ENCODE measurements at regions not wholly inside any gene's neighbourhood (a gene's known extent, or its start where the extent isn't known, plus 50 kb on each side); places are given as distances from the start of the nearest gene placed in this dataset.

GRCh38 chr4:33551244-33551643, 2693.1 kb downstream of the ARAP2 start:
- Histone ChIP-seq H3K4me2 (ENCODE audit: low read length) (no peak overlapping the region), H3K4me1 (ENCODE audit: insufficient read depth, low read length, poor library complexity, severe bottlenecking) (no peaks in the 10 kb centered on the region), H3K79me2 (ENCODE audit: insufficient read depth, low read depth, low read length) (no peaks in the 10 kb centered on the region), H3K27ac (ENCODE audit: low read depth, low read length, poor library complexity, severe bottlenecking) (no peak overlapping the region), H3K36me3 (ENCODE audit: insufficient read depth, low read length) (no peaks in the 10 kb centered on the region), H2AFZ (ENCODE audit: low read length) (no peak overlapping the region), H4K20me1 (ENCODE audit: insufficient read depth, low read length) (no peaks in the 10 kb centered on the region), H3K4me3 (ENCODE audit: low read depth, low read length, poor library complexity, severe bottlenecking) (no peak overlapping the region), H3K9me3 (ENCODE audit: low read length) (no peaks in the 10 kb centered on the region), H3K9me2 (ENCODE audit: insufficient read depth, low read length) (no peaks in the 10 kb centered on the region)
- no peak for DNase-seq (ENCODE audit: low spot score)
- BruUV-seq (replicated peaks) = no TSS peak
- TF ChIP-seq CTCF (conservative IDR thresholded peaks at IDR 0.05; ENCODE audit: low read length) (no peak), EZH2phosphoT487 (IDR thresholded peaks at IDR 0.05; ENCODE audit: borderline replicate concordance, low read depth, low read length) (no peak)
- intact Hi-C loops (cut with micrococcal nuclease; ENCODE audit: unreplicated experiment) = no loop called here
- ChIA-PET CTCF (ENCODE audit: unreplicated experiment) (no interaction called here), POLR2A (no interaction called here)

GRCh38 chr4:33561259-33561658, 2683.1 kb downstream of the ARAP2 start:
- no peaks in the 10 kb centered on the region for H3K4me1 ChIP-seq (ENCODE audit: insufficient read depth, low read length, poor library complexity, severe bottlenecking)
- no peaks in the 10 kb centered on the region for H3K9me3 ChIP-seq (ENCODE audit: low read length)
- no peak overlapping the region for H2AFZ ChIP-seq (ENCODE audit: low read length)
- no peak overlapping the region for H3K4me3 ChIP-seq (ENCODE audit: low read depth, low read length, poor library complexity, severe bottlenecking)
- ChIA-PET CTCF (ENCODE audit: unreplicated experiment) (no interaction called here), POLR2A (interaction anchor here (0.5 to 0.7 kb wide), 2 partner anchors 65 to 1650 kb away, joined by 3 read pairs; no protein-coding TSS in a partner anchor)
- no peaks in the 10 kb centered on the region for H4K20me1 ChIP-seq (ENCODE audit: insufficient read depth, low read length)
- H3K9me2 ChIP-seq (ENCODE audit: insufficient read depth, low read length) = no peaks in the 10 kb centered on the region
- no peak overlapping the region for H3K27ac ChIP-seq (ENCODE audit: low read depth, low read length, poor library complexity, severe bottlenecking)
- no peaks in the 10 kb centered on the region for H3K79me2 ChIP-seq (ENCODE audit: insufficient read depth, low read depth, low read length)
- TF ChIP-seq CTCF (conservative IDR thresholded peaks at IDR 0.05; ENCODE audit: low read length) = no peak
- no peak for TF ChIP-seq EZH2phosphoT487 (IDR thresholded peaks at IDR 0.05; ENCODE audit: borderline replicate concordance, low read depth, low read length)
- no peak for DNase-seq (ENCODE audit: low spot score)
- no peak overlapping the region for H3K4me2 ChIP-seq (ENCODE audit: low read length)
- BruUV-seq (replicated peaks) = no TSS peak
- intact Hi-C loops (cut with micrococcal nuclease; ENCODE audit: unreplicated experiment) = no loop called here
- no peaks in the 10 kb centered on the region for H3K36me3 ChIP-seq (ENCODE audit: insufficient read depth, low read length)

- Histone ChIP-seq H3K36me3 (ENCODE audit: insufficient read depth, low read length) (no peaks in the 10 kb centered on the region), H3K4me3 (ENCODE audit: low read depth, low read length, poor library complexity, severe bottlenecking) (no peak overlapping the region), H2AFZ (ENCODE audit: low read length) (no peak overlapping the region), H4K20me1 (ENCODE audit: insufficient read depth, low read length) (no peaks in the 10 kb centered on the region), H3K9me2 (ENCODE audit: insufficient read depth, low read length) (no peaks in the 10 kb centered on the region), H3K4me1 (ENCODE audit: insufficient read depth, low read length, poor library complexity, severe bottlenecking) (no peaks in the 10 kb centered on the region), H3K4me2 (ENCODE audit: low read length) (no peak overlapping the region), H3K79me2 (ENCODE audit: insufficient read depth, low read depth, low read length) (no peaks in the 10 kb centered on the region), H3K9me3 (ENCODE audit: low read length) (no peaks in the 10 kb centered on the region), H3K27ac (ENCODE audit: low read depth, low read length, poor library complexity, severe bottlenecking) (no peak overlapping the region)
- intact Hi-C loops (cut with micrococcal nuclease; ENCODE audit: unreplicated experiment) = no loop called here
- ChIA-PET CTCF (ENCODE audit: unreplicated experiment) (no interaction called here), POLR2A (no interaction called here)
- TF ChIP-seq EZH2phosphoT487 (IDR thresholded peaks at IDR 0.05; ENCODE audit: borderline replicate concordance, low read depth, low read length) (no peak), CTCF (conservative IDR thresholded peaks at IDR 0.05; ENCODE audit: low read length) (no peak)
- no TSS peak for BruUV-seq (replicated peaks)
- no peak for DNase-seq (ENCODE audit: low spot score)
Observed at GRCh38 chr4:33566649-33567048, 2677.7 kb downstream of the ARAP2 start.
